Caco-2 (cell line): ENCODE measurements at regions not wholly inside any gene's neighbourhood (a gene's known extent, or its start where the extent isn't known, plus 50 kb on each side); places are given as distances from the start of the nearest gene placed in this dataset.

Experiments
- BruUV-seq: library from RNA; stranded (reverse); fragments of 400-500 nt; replicated peaks from 2 replicates; lab custom pipeline; 2021; lab: Mats Ljungman, UMichigan
- CTCF ChIA-PET: fragments of 300-600 bp; sonication (Branson Sonifier 250); formaldehyde crosslinking; loops from one replicate; lab custom pipeline; 2022; ENCODE audit warnings: antibody characterized with exemption; lab: Charles Lee
- POLR2A ChIA-PET: fragments of 300-600 bp; sonication (Branson Sonifier 250); formaldehyde crosslinking; loops from one replicate; lab custom pipeline; 2022; ENCODE audit warnings: antibody characterized with exemption; lab: Charles Lee
- DNase-seq, 2 experiments: peaks; one replicate each; pipeline versions ENCODE4 v3.0.0 to v3.0.0-alpha.2; 2020 to 2022
- H3K27me3 ChIP-seq: replicated peaks from 2 replicates; pipeline ENCODE4 v1.6.0; 2011; ENCODE audit warnings: low read length; ENCODE audit not compliant: control insufficient read depth, insufficient read depth
- H3K36me3 ChIP-seq: 2 replicates; pipeline ENCODE4 v1.5.1; 2011; ENCODE audit warnings: low read length; ENCODE audit not compliant: control insufficient read depth, insufficient read depth
- H3K4me1 ChIP-seq: fragments of 250-450 bp; sonication (Bioruptor Pico); 2 replicates; pipeline ENCODE4 v1.5.1; 2020; ENCODE audit warnings: mild to moderate bottlenecking
- H3K4me3 ChIP-seq: 2 replicates; pipeline ENCODE4 v1.5.1; 2011; ENCODE audit warnings: low read depth, mild to moderate bottlenecking, control low read depth, low read length
- H3K9me3 ChIP-seq: fragments of 250-450 bp; sonication (Bioruptor Pico); 2 replicates; pipeline ENCODE4 v1.5.1; 2020; ENCODE audit warnings: mild to moderate bottlenecking, moderate library complexity
- H3K27ac Mint-ChIP-seq: one replicate; pipeline ENCODE4 v1.8.0; 2022; ENCODE audit warnings: mixed read lengths; ENCODE audit not compliant: unreplicated experiment
- H3K27me3 Mint-ChIP-seq: one replicate; pipeline ENCODE4 v1.8.0; 2022; ENCODE audit warnings: mixed read lengths; ENCODE audit not compliant: insufficient read depth, unreplicated experiment
- H3K36me3 Mint-ChIP-seq: one replicate; pipeline ENCODE4 v1.8.0; 2022; ENCODE audit warnings: mild to moderate bottlenecking, mixed read lengths; ENCODE audit not compliant: insufficient read depth, unreplicated experiment
- H3K4me1 Mint-ChIP-seq: one replicate; pipeline ENCODE4 v1.8.0; 2022; ENCODE audit warnings: low read depth, mixed read lengths; ENCODE audit not compliant: unreplicated experiment
- H3K4me3 Mint-ChIP-seq: one replicate; pipeline ENCODE4 v1.8.0; 2022; ENCODE audit warnings: mild to moderate bottlenecking, moderate library complexity, mixed read lengths; ENCODE audit not compliant: unreplicated experiment
- H3K9me3 Mint-ChIP-seq: one replicate; pipeline ENCODE4 v1.8.0; 2022; ENCODE audit warnings: mixed read lengths; ENCODE audit not compliant: unreplicated experiment
- intact Hi-C: fragments of 100-400 bp; cut with micrococcal nuclease; formaldehyde crosslinking; loops from one replicate; pipeline ENCODE4 v1.10.0; 2022; ENCODE audit not compliant: unreplicated experiment
- TF ChIP-seq, protein P1 (sequence below), 2 experiments: fragments of 200-600 bp in 1 of 2; IDR thresholded peaks; 1 replicate in 1 of 2; 2 replicates in 1 of 2; pipeline versions ENCODE4 v1.5.1 to v1.8.0; 2011 to 2022; ENCODE audit warnings: antibody characterized with exemption in 1 of 2, control low read depth in 1 of 2, inconsistent platforms in 1 of 2, low read depth in 1 of 2, low read length in 1 of 2, mild to moderate bottlenecking in 1 of 2, moderate library complexity in 1 of 2; ENCODE audit not compliant: insufficient read depth in 1 of 2, severe bottlenecking in 1 of 2, unreplicated experiment in 1 of 2

DNA sequence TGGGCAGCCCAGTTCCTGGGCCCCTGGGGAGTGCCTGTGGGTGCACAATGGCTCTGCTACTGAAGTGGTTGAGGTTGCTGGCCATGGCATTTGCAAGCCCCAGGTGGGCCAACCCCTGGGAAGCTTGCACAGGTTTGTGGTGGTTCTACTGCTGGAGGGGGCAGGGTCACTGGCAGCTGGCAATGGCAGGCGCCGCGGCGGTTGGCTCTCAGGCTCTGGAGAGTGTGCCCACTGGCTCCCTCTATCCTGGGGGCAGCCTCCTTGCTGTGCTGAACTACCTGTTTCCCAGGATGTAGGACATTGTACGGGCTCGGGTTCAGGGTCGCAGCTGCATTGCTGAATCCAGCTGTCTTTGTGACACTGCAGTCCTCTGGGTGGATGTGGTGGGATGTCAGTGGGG is 180.2 kb upstream of the HES1 start:
- peaks cover 21% of the 10 kb centered on the region for H3K9me3 ChIP-seq
- no TSS peak for BruUV-seq
- H3K4me3 ChIP-seq, result no peak overlapping the region
- no peaks in the 10 kb centered on the region for H3K27me3 Mint-ChIP-seq
- H3K9me3 Mint-ChIP-seq, result peaks cover 35% of the 10 kb centered on the region
- H3K27me3 ChIP-seq, result no peaks in the 10 kb centered on the region
- DNase-seq, result no peak
- TF ChIP-seq, protein P1, sequence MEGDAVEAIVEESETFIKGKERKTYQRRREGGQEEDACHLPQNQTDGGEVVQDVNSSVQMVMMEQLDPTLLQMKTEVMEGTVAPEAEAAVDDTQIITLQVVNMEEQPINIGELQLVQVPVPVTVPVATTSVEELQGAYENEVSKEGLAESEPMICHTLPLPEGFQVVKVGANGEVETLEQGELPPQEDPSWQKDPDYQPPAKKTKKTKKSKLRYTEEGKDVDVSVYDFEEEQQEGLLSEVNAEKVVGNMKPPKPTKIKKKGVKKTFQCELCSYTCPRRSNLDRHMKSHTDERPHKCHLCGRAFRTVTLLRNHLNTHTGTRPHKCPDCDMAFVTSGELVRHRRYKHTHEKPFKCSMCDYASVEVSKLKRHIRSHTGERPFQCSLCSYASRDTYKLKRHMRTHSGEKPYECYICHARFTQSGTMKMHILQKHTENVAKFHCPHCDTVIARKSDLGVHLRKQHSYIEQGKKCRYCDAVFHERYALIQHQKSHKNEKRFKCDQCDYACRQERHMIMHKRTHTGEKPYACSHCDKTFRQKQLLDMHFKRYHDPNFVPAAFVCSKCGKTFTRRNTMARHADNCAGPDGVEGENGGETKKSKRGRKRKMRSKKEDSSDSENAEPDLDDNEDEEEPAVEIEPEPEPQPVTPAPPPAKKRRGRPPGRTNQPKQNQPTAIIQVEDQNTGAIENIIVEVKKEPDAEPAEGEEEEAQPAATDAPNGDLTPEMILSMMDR (IDR thresholded peaks at IDR 0.05; ENCODE audit: insufficient read depth in 1 of 2, low read depth in 1 of 2, low read length in 1 of 2, severe bottlenecking in 1 of 2, unreplicated experiment in 1 of 2), result no peak
- H3K36me3 ChIP-seq, result no peaks in the 10 kb centered on the region
- H3K36me3 Mint-ChIP-seq, result no peaks in the 10 kb centered on the region
- ChIA-PET CTCF (no interaction called here), POLR2A (no interaction called here)
- H3K4me3 Mint-ChIP-seq, result no peak overlapping the region
- H3K4me1 ChIP-seq, result no peaks in the 10 kb centered on the region
- no peak overlapping the region for H3K27ac Mint-ChIP-seq
- H3K4me1 Mint-ChIP-seq, result no peaks in the 10 kb centered on the region
- intact Hi-C loops, result no loop called here

DNA sequence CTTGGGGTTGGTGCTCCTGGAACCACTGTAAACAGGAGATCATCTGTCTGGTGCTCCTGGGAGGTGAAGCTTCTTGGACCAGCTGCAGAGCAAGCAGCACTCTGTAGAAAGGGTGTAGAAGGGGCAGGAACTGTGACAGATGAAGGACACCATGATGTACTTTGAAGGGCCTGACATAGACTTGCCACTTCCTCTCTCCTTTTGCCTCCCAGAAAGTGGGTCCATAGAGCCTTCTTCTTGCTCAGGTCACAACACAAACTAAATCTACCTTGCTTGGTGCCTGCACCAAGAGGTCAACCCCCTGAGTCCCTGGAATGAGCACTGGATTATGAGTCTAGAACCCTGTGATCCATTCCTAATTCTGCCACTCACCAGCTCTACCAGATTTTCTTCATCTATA is 176.1 kb upstream of the HES1 start:
- TF ChIP-seq, protein P1 (IDR thresholded peaks at IDR 0.05; ENCODE audit: insufficient read depth in 1 of 2, low read depth in 1 of 2, low read length in 1 of 2, severe bottlenecking in 1 of 2, unreplicated experiment in 1 of 2), result no peak
- Mint-ChIP-seq H3K9me3 (peaks cover 15% of the 10 kb centered on the region), H3K4me1 (no peaks in the 10 kb centered on the region), H3K36me3 (no peaks in the 10 kb centered on the region), H3K27me3 (no peaks in the 10 kb centered on the region), H3K27ac (no peak overlapping the region), H3K4me3 (no peak overlapping the region)
- H3K36me3 ChIP-seq, result no peaks in the 10 kb centered on the region
- intact Hi-C loops, result no loop called here
- POLR2A ChIA-PET, result no interaction called here
- peaks cover 7% of the 10 kb centered on the region for H3K9me3 ChIP-seq
- H3K27me3 ChIP-seq, result no peaks in the 10 kb centered on the region
- H3K4me1 ChIP-seq, result no peaks in the 10 kb centered on the region
- CTCF ChIA-PET, result interaction anchor here (0.9 kb wide), 1 partner anchor 10 kb away, joined by 4 read pairs; no protein-coding TSS in a partner anchor
- no peak for DNase-seq
- BruUV-seq, result no TSS peak
- no peak overlapping the region for H3K4me3 ChIP-seq

DNA sequence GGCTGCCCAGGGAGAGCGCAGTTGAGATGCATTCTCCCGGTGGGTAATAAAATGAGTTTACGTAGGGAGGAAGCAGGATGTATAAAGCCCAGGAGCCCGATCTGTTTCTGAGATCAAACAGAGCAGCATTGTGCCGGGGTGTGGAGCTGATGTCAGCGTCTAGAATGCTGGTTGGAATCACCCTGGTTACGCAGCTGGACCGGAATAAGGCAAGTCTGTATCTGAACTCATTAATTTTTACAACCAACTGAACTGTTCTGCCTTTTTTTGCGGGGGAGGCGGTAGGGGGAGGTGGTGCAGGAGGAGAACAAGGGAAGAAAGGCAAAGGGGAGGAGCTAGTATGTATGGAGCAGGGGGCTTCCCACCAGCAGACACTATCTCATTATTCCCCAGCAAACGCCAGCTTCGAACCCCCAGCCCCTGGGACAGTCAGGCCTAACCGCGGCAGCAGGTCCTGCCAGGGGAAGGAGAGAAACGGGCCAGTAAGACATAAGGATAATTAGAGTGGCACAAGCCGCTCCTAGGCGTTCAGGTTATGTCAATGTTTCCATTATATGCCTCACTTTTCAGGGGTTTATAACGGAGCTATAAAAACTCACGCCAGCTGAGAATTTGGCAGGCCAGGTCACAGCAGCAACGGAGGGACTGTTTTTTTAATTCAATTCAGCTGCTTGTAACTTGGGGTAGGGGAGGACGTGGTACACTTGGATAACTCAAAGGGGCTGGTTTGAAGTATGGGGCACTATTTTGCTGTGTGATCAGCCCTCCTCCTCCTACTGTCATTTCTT is 175.3 kb upstream of the HES1 start:
- POLR2A ChIA-PET, result no interaction called here
- H3K9me3 Mint-ChIP-seq, result peaks cover 10% of the 10 kb centered on the region
- no peaks in the 10 kb centered on the region for H3K27me3 Mint-ChIP-seq
- intact Hi-C loops, result no loop called here
- Histone ChIP-seq H3K4me3 (no peak overlapping the region), H3K4me1 (no peaks in the 10 kb centered on the region), H3K9me3 (no peaks in the 10 kb centered on the region; the same call in 1 of the 2 replicates), H3K36me3 (no peaks in the 10 kb centered on the region), H3K27me3 (no peaks in the 10 kb centered on the region)
- DNase-seq, result no peak
- no TSS peak for BruUV-seq
- no peaks in the 10 kb centered on the region for H3K36me3 Mint-ChIP-seq
- no peaks in the 10 kb centered on the region for H3K4me1 Mint-ChIP-seq
- no peak overlapping the region for H3K27ac Mint-ChIP-seq
- CTCF ChIA-PET, result interaction anchor here (0.6 kb wide), 1 partner anchor 10 kb away, joined by 4 read pairs; no protein-coding TSS in a partner anchor
- TF ChIP-seq, protein P1 (IDR thresholded peaks at IDR 0.05; ENCODE audit: insufficient read depth in 1 of 2, low read depth in 1 of 2, low read length in 1 of 2, severe bottlenecking in 1 of 2, unreplicated experiment in 1 of 2), result no peak
- no peak overlapping the region for H3K4me3 Mint-ChIP-seq
